NOMO-1 treated with DMSO at 0.1 percent for 48 hours (cell line): ENCODE measurements at regions not wholly inside any gene's neighbourhood (a gene's known extent, or its start where the extent isn't known, plus 50 kb on each side); places are given as distances from the start of the nearest gene placed in this dataset.

ENCODE experiments used
- DNase-seq: peaks from one replicate; lab custom pipeline; 2025; ENCODE audit not compliant: unreplicated experiment; lab: John Stamatoyannopoulos, UW

GRCh38 chr2:150627526-150627925, 140.1 kb upstream of the RND3 start:
- no peak for DNase-seq

DNA sequence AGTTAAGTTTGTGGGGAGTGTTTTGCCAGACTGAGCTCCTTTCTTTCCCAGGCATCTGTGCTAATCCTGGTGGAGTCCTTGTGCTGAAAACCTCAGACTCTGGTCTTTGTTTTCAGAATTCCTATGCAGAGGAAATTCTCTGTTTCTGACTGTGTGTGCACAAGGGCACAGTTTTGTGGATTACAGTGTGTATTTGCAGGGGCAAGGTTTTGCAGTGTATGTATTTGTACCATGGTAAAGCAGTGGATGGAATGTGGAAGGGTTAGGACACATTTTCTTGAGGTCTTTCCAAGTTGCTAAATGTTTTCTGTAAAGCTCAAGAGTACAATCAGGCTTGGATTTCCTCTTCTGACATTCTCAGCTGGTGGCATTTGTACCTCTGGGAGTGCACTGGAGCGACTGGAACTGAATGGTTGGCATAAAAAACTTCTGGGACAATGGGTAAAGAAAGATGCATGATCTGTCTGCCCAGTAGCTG, 139.5 kb upstream of the RND3 start:
- DNase-seq = no peak

DNA sequence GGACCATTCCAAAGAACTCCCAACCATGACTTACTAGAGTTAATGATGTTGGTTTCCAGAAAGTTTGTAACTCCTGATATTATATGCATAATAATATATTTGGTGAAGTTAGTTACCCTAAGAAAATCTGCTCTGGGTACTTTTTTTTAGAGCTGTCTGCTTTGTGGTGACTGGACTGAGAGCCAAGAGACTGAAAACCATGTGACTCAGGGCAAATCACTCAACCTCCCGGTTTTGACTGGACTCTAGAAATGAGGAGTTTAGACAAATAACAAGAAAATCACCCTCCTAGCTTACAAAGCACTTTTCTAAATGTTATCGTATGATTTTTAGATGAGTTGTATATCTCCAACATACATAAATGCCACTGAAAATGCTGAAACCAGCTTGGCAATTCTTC, 138.3 kb upstream of the RND3 start:
- no peak for DNase-seq

GRCh38 chr2:150625303-150625702, 137.8 kb upstream of the RND3 start:
- no peak for DNase-seq

- DNase-seq = no peak
Observed at GRCh38 chr2:150624001-150624401, 136.5 kb upstream of the RND3 start.

DNA sequence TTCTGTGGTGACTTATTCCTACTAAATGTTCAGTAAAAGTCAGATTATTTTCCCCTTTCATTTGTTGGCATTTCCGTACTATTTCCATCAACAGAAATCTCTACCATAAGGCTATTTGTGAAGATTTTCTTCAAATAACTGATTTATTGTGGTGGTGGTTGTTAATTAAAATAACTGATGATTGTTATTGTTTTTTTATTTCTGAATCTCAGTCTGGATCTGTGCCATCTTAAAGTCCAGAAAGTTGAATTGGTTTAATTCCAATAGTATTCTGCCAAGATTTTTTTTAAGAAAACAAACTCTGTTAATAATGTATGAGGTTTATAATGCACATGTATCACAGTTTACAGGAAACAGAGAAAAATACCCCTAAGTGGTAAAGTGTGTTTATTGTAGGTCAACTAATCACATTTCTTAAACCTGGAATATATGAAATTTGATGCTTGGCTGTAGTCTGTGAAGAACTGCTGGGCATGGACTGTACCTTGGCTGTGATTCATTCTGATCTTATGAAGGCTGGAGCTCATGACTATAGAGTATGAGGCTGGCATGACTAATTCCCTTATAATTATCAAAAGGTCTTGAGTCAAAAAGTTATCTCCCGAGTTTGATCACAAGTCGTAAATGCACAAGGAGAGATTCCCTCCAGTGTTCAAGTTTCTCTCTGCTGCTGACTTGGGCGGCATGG, 134.2 kb upstream of the RND3 start:
- no peak for DNase-seq

DNA sequence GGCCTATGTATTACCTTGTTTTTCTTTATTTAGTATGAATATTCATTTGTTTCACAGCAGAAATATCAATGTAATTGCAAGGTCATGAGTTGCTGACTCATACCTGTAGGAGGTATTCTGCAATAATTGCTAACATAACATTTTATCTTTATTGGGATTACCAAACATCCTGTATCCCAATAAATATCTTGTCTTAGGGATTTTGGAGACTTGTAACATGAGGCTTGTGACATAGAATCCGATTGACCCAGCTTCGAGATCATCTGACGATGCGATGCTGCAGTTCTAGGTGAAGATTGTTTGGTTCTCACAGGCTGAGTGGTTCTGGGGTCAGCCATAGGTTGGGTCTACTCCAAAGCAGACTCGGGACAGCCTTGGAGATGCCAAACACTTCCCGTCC, 133.4 kb upstream of the RND3 start:
- no peak for DNase-seq

- no peak for DNase-seq
Observed at GRCh38 chr2:150620416-150620815, 132.9 kb upstream of the RND3 start.

- DNase-seq = no peak
Observed at GRCh38 chr2:150619607-150620330, 132.3 kb upstream of the RND3 start.

GRCh38 chr2:150618245-150618895, 130.9 kb upstream of the RND3 start:
- DNase-seq = no peak

DNA sequence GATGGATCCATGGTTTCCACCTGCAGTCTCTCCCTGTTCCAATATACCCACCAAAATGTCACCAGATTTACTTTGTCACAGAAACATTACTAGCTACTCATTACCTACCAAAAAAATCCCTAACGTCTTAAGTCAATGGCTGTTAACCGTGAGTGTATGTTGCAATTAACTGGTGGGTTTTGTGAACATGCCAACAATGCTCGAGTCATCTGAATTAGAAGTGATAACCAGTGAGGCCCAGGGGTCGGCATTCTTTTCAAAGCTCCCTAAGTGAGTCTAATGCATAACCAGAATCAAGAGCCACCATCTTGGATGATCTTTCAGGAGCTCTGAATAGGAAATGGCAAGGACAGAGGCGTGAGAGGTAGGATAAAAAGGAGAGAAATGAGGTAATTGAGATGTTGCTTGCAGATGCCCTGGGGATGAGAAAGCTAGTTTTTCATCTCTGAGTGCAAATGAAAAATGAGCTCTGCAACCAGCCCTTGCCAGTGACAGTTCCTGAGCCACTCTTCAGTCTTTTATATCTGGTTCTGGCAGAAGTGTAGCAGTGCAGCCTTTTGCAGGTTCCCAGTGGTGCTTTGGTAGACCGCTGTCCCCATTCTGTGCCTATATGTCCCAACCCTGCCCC, 130.0 kb upstream of the RND3 start:
- no peak for DNase-seq

- no peak for DNase-seq
Observed at GRCh38 chr2:150612957-150613710, 125.7 kb upstream of the RND3 start.

DNA sequence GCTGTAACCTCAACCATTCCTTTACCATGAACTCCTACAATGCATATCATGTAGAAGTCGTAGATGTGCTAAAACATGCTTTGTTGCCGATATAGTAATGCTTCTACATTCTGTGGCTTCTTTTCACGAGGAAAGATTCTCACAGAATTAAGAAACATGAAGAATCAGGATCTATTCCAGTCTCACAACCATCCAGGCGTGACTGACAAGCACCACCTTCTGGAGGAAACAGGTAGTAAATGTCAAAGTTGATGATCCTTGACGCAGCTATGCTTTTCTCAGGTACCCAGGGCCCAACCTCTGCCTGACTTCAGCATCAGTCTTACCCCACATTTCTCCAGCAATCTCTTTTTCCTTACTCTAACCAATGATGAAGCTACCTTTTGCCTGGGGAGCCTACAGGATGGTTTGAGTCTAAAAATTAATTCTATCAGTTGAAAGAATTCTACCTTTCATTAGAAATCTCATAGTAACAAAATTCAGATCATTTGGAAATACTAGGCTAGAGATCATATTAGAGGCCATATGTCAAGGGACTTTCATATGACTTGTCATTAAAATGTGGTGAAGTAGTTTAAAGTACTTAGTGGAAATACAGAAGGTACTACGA, 123.3 kb upstream of the RND3 start:
- DNase-seq = no peak

DNA sequence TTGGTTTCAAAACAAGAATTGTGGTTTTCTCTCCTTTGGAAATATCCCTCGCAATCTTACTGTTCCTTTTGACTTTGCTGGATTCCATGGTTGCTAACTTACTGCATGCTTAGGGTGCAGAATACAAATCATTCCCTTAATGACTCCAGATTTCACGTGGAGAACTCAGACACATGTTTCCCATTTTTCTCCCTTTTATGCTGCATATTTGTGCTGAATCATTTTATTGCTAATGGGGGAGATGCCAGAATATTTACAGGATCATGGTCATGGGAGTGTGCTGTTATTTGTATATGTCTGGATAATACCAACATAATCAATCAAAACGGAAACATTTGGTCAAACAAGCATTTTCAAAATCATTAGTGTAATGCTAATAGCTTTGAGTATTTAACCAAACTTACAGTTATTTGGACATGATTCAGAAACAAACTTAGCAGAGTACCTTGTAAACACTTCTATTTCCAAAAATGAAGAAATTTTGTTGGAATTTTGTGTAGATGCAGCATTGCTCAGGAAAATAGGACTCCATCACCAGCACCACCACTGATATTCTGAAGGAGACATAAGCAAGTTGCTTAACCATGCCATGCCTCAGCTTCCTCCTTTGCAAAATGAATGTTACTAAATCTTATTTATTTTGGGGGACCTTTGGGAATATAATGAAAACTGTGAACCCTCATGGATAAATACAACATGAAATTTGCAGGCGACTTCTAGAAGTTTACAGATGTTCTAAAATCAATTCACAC, 122.5 kb upstream of the RND3 start:
- no peak for DNase-seq

DNA sequence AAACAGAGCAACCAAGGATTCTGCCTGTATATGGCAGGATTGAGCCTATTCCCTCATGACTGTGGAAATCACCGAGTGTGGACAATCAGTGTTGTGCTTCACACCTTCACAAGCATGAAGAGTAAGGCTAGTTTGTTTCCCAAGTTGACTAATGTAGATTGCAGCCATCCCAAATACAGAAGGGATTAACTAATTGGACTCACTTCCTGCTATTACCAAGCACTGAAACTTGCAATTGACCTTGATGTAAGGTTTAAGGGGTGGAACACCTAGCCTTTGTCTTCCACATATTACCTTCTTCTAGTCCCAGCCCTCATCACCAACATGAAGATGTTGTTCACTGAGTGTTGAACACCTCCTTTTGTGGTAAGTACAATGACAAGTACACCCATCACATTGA, 120.9 kb upstream of the RND3 start:
- no peak for DNase-seq

GRCh38 chr2:150607390-150607811, 119.9 kb upstream of the RND3 start:
- no peak for DNase-seq

- no peak for DNase-seq
Observed at GRCh38 chr2:150606380-150607060, 119.1 kb upstream of the RND3 start.

- DNase-seq = no peak
Observed at GRCh38 chr2:150605664-150606063, 118.2 kb upstream of the RND3 start.
